ENCODE measurements at regions not wholly inside any gene's neighbourhood (a gene's known extent, or its start where the extent isn't known, plus 50 kb on each side); places are given as distances from the start of the nearest gene placed in this dataset.

GRCh38 chr1:63009421-63009820 lies 225.5 kb downstream of the ATG4C start:
- TF ChIP-seq CTCF (IDR thresholded peaks at IDR 0.05; ENCODE audit: low read depth, low read length) = no peak
- H3K4me3 ChIP-seq (replicated peaks in 1 of 2; ENCODE audit: low read depth in 2 of 2, low read length in 2 of 2) = no peak overlapping the region
- DNase-seq (ENCODE audit: low read depth in 2 of 2) = no peak

- TF ChIP-seq CTCF (IDR thresholded peaks at IDR 0.05; ENCODE audit: low read depth, low read length) = no peak
Measured at GRCh38 chr1:63010913-63011660, 227.2 kb downstream of the ATG4C start.

GRCh38 chr1:63012339-63012738 lies 228.4 kb downstream of the ATG4C start:
- peak in 1 of 2 donors; percentile 2 for DNase-seq (ENCODE audit: low read depth in 2 of 2)
- H3K4me3 ChIP-seq (replicated peaks in 1 of 2; ENCODE audit: low read depth in 2 of 2, low read length in 2 of 2) = no peak overlapping the region
- TF ChIP-seq CTCF (IDR thresholded peaks at IDR 0.05; ENCODE audit: low read depth, low read length) = no peak

More at GRCh38 chr1:63010913-63011660, 227.2 kb downstream of the ATG4C start:
- DNase-seq (ENCODE audit: low read depth in 2 of 2) = no peak
- no peak overlapping the region for H3K4me3 ChIP-seq (replicated peaks in 1 of 2; ENCODE audit: low read depth in 2 of 2, low read length in 2 of 2)

GRCh38 chr1:63014267-63014666 lies 230.3 kb downstream of the ATG4C start:
- TF ChIP-seq CTCF (IDR thresholded peaks at IDR 0.05; ENCODE audit: low read depth, low read length) = no peak
- no peak overlapping the region for H3K4me3 ChIP-seq (replicated peaks in 1 of 2; ENCODE audit: low read depth in 2 of 2, low read length in 2 of 2)

GRCh38 chr1:63022319-63022718 lies 238.4 kb downstream of the ATG4C start:
- no peak overlapping the region for H3K4me3 ChIP-seq (replicated peaks in 1 of 2; ENCODE audit: low read depth in 2 of 2, low read length in 2 of 2)
- no peak for DNase-seq (ENCODE audit: low read depth in 2 of 2)
- TF ChIP-seq CTCF (IDR thresholded peaks at IDR 0.05; ENCODE audit: low read depth, low read length) = no peak

More at GRCh38 chr1:63014267-63014666, 230.3 kb downstream of the ATG4C start:
- DNase-seq (ENCODE audit: low read depth in 2 of 2) = no peak

- H3K4me3 ChIP-seq (replicated peaks in 1 of 2; ENCODE audit: low read depth in 2 of 2, low read length in 2 of 2) = no peak overlapping the region
- TF ChIP-seq CTCF (IDR thresholded peaks at IDR 0.05; ENCODE audit: low read depth, low read length) = no peak
- DNase-seq (ENCODE audit: low read depth in 2 of 2) = no peak
Measured at GRCh38 chr1:63023171-63023570, 239.2 kb downstream of the ATG4C start.

- no peak for DNase-seq (ENCODE audit: low read depth in 2 of 2)
- TF ChIP-seq CTCF (IDR thresholded peaks at IDR 0.05; ENCODE audit: low read depth, low read length) = no peak
- H3K4me3 ChIP-seq (replicated peaks in 1 of 2; ENCODE audit: low read depth in 2 of 2, low read length in 2 of 2) = no peak overlapping the region
Measured at GRCh38 chr1:63023637-63024036, 239.7 kb downstream of the ATG4C start.

Measured in cardiac fibroblast (primary cell).